Upper lobe of right lung (tissue), 1 donor: ENCODE measurements at regions not wholly inside any gene's neighbourhood (a gene's known extent, or its start where the extent isn't known, plus 50 kb on each side); places are given as distances from the start of the nearest gene placed in this dataset.
"Not testable (repeated sequence)": the region's sequence is repeated elsewhere in the genome, so short reads cannot be mapped to it uniquely, and the experiment has no call there.

Experiments
- ATAC-seq: fragments of 200-7000 bp; cut with Tn5 transposase; one replicate; pipeline ENCODE4 v1.9.1; 2020; ENCODE audit warnings: mild to moderate bottlenecking, moderate library complexity
- DNase-seq: peaks from one replicate; pipeline ENCODE4 v3.0.0-alpha.2; 2020
- H3K27ac ChIP-seq: fragments of 200-600 bp; one replicate; pipeline ENCODE4 v1.8.0; 2022
- H3K27me3 ChIP-seq: fragments of 200-600 bp; one replicate; pipeline ENCODE4 v1.8.0; 2022; ENCODE audit warnings: mild to moderate bottlenecking
- H3K36me3 ChIP-seq: fragments of 200-600 bp; one replicate; pipeline ENCODE4 v1.8.0; 2022
- H3K4me1 ChIP-seq: fragments of 200-600 bp; one replicate; pipeline ENCODE4 v1.8.0; 2022
- H3K4me3 ChIP-seq: fragments of 200-600 bp; one replicate; pipeline ENCODE4 v1.8.0; 2022; ENCODE audit warnings: mild to moderate bottlenecking
- H3K9me3 ChIP-seq: fragments of 200-600 bp; one replicate; pipeline ENCODE4 v1.8.0; 2022
- intact Hi-C: fragments of 100-400 bp; cut with DNase I; formaldehyde crosslinking; loops from one replicate; pipeline ENCODE4 v1.11.0; 2022
- TF ChIP-seq, protein P1 (sequence below): fragments of 200-600 bp; IDR thresholded peaks from one replicate; pipeline ENCODE4 v1.8.0; 2022; ENCODE audit warnings: antibody characterized with exemption
- donor health status: DM: no; HTN: yes; CAD: no; lungs with severe emphysema.

DNA sequence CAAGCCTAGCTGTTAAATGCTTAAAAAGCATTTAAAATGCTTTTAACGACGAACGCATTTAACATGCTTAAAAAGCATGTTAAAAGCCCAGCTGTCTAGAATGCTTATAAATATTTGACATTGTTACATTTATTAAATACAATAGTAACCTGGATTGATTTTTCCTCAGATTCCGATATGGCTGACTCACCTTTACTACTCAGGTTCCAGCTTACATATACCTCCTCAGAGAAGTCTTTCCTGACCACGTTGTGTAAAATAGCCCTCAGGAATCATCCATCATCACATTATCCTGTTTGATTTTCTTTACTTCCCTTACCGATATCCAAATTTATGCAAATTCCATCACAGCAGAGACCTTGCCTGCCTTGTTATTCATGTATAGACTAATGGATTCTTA lies 51.4 kb downstream of the SLC41A2 start:
- Histone ChIP-seq H3K36me3 (no peaks in the 10 kb centered on the region), H3K9me3 (no peaks in the 10 kb centered on the region), H3K27ac (no peak overlapping the region), H3K4me3 (no peak overlapping the region), H3K4me1 (no peaks in the 10 kb centered on the region), H3K27me3 (no peaks in the 10 kb centered on the region)
- intact Hi-C loops, result no loop called here
- no peak for ATAC-seq
- DNase-seq, result no peak
- TF ChIP-seq, protein P1, sequence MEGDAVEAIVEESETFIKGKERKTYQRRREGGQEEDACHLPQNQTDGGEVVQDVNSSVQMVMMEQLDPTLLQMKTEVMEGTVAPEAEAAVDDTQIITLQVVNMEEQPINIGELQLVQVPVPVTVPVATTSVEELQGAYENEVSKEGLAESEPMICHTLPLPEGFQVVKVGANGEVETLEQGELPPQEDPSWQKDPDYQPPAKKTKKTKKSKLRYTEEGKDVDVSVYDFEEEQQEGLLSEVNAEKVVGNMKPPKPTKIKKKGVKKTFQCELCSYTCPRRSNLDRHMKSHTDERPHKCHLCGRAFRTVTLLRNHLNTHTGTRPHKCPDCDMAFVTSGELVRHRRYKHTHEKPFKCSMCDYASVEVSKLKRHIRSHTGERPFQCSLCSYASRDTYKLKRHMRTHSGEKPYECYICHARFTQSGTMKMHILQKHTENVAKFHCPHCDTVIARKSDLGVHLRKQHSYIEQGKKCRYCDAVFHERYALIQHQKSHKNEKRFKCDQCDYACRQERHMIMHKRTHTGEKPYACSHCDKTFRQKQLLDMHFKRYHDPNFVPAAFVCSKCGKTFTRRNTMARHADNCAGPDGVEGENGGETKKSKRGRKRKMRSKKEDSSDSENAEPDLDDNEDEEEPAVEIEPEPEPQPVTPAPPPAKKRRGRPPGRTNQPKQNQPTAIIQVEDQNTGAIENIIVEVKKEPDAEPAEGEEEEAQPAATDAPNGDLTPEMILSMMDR, result no peak

DNA sequence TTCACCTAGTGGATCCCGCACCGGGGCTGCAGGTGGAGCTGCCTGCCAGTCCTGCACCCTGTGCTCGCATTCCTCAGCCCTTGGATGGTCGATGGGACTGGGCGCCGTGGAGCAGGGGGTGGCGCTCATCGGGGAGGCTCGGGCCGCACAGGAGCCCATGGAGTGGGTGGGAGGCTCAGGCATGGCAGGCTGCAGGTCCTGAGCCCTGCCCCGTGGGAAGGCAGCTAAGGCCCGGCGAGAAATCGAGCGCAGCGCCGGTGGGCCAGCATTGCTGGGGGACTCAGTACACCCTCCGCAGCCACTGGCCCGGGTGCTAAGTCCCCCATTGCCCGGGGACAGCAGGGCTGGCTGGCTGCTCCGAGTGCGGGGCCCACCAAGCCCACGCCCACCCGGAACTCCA lies 52.6 kb downstream of the SLC41A2 start:
- H3K27ac ChIP-seq, intact Hi-C loops, H3K4me3 ChIP-seq, DNase-seq, H3K36me3 ChIP-seq, ATAC-seq, H3K9me3 ChIP-seq, H3K4me1 ChIP-seq, H3K27me3 ChIP-seq: not testable (repeated sequence)

DNA sequence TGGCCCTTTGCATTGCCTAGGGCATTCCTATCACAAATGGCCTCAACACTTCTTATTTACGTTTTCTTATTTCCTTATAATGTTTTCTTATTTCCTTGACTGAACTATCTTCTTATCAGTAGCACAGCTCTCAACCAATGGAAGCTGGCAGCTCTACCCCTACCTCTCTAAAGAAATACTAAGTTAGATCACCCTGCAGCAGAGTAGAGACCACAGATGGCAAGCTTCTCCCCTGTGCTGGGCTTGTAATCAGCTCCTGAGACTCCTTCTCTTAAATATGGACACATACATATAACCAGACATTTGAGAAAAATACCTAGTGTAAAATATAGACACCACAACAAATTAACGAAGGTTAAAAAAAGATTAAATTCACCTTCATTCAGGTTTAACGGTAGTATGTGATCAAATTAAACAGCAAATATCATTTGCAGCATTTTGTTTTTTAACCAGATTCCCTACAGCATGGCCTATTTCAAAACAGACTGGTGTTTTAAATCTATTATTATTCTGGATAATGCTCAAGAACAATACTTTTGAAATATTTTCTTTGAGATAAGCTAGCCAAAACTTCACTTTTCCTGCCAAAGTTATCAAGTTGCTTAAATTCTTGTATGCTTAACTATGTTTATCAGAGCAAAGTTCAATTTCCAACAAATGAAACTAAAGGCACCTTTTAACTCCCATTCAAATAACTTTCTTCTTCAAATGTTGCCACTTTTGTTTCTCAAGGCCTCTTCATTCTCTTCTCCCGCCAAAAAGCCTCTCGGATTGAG lies 54.3 kb downstream of the SLC41A2 start:
- TF ChIP-seq, protein P1, result no peak
- Histone ChIP-seq H3K27ac (no peak overlapping the region), H3K36me3 (no peaks in the 10 kb centered on the region), H3K4me1 (no peaks in the 10 kb centered on the region), H3K27me3 (no peaks in the 10 kb centered on the region), H3K9me3 (no peaks in the 10 kb centered on the region), H3K4me3 (no peak overlapping the region)
- ATAC-seq (no peak), DNase-seq (no peak)
- intact Hi-C loops, result no loop called here

DNA sequence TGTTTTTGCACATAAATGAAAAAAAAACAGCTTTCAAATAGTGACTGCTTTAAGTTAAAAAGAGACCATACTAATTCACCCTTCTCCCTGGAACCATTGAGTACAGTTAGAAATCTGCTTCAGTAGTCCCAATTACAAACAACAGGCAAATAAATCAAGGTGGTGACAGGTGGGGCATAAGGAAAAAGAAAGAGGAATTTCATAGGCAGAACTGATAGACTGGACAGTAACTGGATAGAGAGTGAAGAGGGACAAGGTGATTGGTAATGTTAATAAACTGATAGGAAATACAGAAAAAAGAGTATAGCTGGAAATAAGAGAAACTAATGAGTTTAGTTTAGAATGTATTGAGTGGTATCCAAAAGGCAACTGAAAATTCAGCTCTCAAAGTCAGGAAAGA lies 56.0 kb downstream of the SLC41A2 start:
- Histone ChIP-seq H3K4me1 (no peaks in the 10 kb centered on the region), H3K4me3 (no peak overlapping the region), H3K9me3 (no peaks in the 10 kb centered on the region), H3K27me3 (no peaks in the 10 kb centered on the region), H3K27ac (no peak overlapping the region), H3K36me3 (no peaks in the 10 kb centered on the region)
- DNase-seq (no peak), ATAC-seq (no peak)
- TF ChIP-seq, protein P1, result no peak
- intact Hi-C loops, result no loop called here

DNA sequence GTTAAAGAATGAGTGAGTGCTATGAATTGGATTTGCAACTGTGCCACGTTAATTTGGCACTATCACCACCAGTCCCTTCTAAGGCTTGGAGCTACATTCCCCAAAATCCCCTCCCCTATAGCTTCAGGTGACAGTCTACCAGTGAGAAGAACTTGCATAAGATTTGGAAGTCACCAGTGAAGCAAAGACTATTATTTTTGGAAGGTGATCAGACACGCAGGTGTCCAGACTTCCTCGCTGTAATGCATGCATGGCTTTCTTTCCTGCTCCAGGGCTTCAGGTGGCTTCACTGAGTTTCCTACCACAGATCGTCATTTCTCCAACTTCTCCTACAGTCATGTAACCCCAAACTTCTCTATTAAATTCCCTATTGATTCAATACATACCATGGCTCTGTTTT lies 61.4 kb downstream of the SLC41A2 start:
- TF ChIP-seq, protein P1, result no peak
- Histone ChIP-seq H3K27ac (no peak overlapping the region), H3K4me3 (no peak overlapping the region), H3K27me3 (no peaks in the 10 kb centered on the region), H3K4me1 (no peaks in the 10 kb centered on the region), H3K36me3 (no peaks in the 10 kb centered on the region), H3K9me3 (no peaks in the 10 kb centered on the region)
- DNase-seq (no peak), ATAC-seq (no peak)
- intact Hi-C loops, result no loop called here

DNA sequence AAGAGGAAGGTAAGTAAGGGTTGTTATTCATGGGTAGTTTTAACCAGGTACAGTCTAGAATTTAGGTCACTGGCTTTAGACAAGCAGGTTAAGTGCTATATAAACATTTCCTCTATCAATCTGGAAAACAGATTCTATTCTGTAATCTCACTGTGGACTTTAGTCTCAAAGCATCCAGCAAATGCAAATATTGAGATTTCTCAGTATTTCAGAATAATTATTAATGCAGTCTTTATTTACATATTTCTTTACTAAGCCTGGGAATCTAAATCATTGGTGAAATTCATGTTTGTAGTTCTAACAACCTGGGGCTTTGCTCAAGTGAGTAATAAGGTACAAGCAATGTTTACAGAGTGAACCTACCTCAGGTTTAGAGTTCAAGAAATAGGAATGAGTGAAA lies 61.9 kb downstream of the SLC41A2 start:
- Histone ChIP-seq H3K4me3 (no peak overlapping the region), H3K36me3 (no peaks in the 10 kb centered on the region), H3K4me1 (no peaks in the 10 kb centered on the region), H3K27me3 (no peaks in the 10 kb centered on the region), H3K27ac (no peak overlapping the region), H3K9me3 (no peaks in the 10 kb centered on the region)
- DNase-seq (no peak), ATAC-seq (no peak)
- TF ChIP-seq, protein P1, result no peak
- intact Hi-C loops, result no loop called here
